CD4-positive, CD25-positive, alpha-beta regulatory T cell (primary cell): ENCODE measurements at regions not wholly inside any gene's neighbourhood (a gene's known extent, or its start where the extent isn't known, plus 50 kb on each side); places are given as distances from the start of the nearest gene placed in this dataset.

Source experiments
- ATAC-seq, 2 donors: fragments of 150-1000 bp; cut with Tn5 transposase; one replicate each; pipeline ENCODE4 v1.10.0; 2021; ENCODE audit warnings: low read depth in 2 of 2, moderate number of reproducible peaks in 2 of 2, moderate library complexity in 1 of 2
- DNase-seq, 3 donors: peaks; one replicate each; pipeline versions ENCODE4 v3.0.0 to v3.0.0-alpha.2; 2012 to 2022; ENCODE audit warnings: mixed read lengths in 1 of 3
- H3K27ac ChIP-seq: one replicate; pipeline ENCODE4 v1.7.0; 2013; ENCODE audit warnings: mild to moderate bottlenecking, low read length; ENCODE audit not compliant: insufficient read depth, poor library complexity, severe bottlenecking
- H3K27me3 ChIP-seq: one replicate; pipeline ENCODE4 v1.7.0; 2013; ENCODE audit warnings: low read length; ENCODE audit not compliant: control insufficient read depth, insufficient read depth
- H3K36me3 ChIP-seq: one replicate; pipeline ENCODE4 v1.7.0; 2013; ENCODE audit warnings: mild to moderate bottlenecking, low read length, moderate library complexity; ENCODE audit not compliant: control insufficient read depth, insufficient read depth
- H3K4me1 ChIP-seq: 2 replicates; pipeline ENCODE4 v1.7.0; 2013; ENCODE audit warnings: mild to moderate bottlenecking, low read length; ENCODE audit not compliant: insufficient read depth, control insufficient read depth, poor library complexity, severe bottlenecking
- H3K4me3 ChIP-seq: one replicate; pipeline ENCODE4 v1.7.0; 2013; ENCODE audit warnings: low read depth, mild to moderate bottlenecking, low read length, moderate library complexity
- H3K9me3 ChIP-seq, 2 experiments: 1 replicate in 1 of 2; 2 replicates in 1 of 2; pipeline ENCODE4 v1.7.0; 2013; ENCODE audit warnings: low read length in 2 of 2, mild to moderate bottlenecking in 1 of 2, moderate library complexity in 1 of 2; ENCODE audit not compliant: control insufficient read depth in 2 of 2
- H3K27ac Mint-ChIP-seq, 3 donors: one replicate each; pipeline ENCODE4 v1.8.0; 2020 to 2022; ENCODE audit warnings: mild to moderate bottlenecking in 3 of 3, mixed read lengths in 3 of 3, moderate library complexity in 2 of 3
- H3K27me3 Mint-ChIP-seq: one replicate; pipeline ENCODE4 v1.8.0; 2022; ENCODE audit warnings: mild to moderate bottlenecking, mixed read lengths
- H3K36me3 Mint-ChIP-seq: one replicate; pipeline ENCODE4 v1.8.0; 2020; ENCODE audit warnings: mixed read lengths
- H3K4me1 Mint-ChIP-seq, 4 donors: one replicate each; pipeline ENCODE4 v1.8.0; 2020 to 2022; ENCODE audit warnings: mixed read lengths in 4 of 4, mild to moderate bottlenecking in 1 of 4
- H3K4me3 Mint-ChIP-seq, 4 donors: one replicate each; pipeline ENCODE4 v1.8.0; 2020 to 2022; ENCODE audit warnings: mild to moderate bottlenecking in 4 of 4, mixed read lengths in 4 of 4, moderate library complexity in 3 of 4
- H3K9me3 Mint-ChIP-seq, 7 donors: one replicate each; pipeline ENCODE4 v1.8.0; 2020 to 2022; ENCODE audit warnings: mixed read lengths in 7 of 7, mild to moderate bottlenecking in 3 of 7, moderate library complexity in 2 of 7

- DNase-seq (no peak), ATAC-seq (no peak)
- no peaks in the 10 kb centered on the region for H3K36me3 Mint-ChIP-seq
- H3K27ac ChIP-seq: no peak overlapping the region
- no peaks in the 10 kb centered on the region for H3K4me1 ChIP-seq
- H3K27me3 ChIP-seq: no peaks in the 10 kb centered on the region
- no peaks in the 10 kb centered on the region for H3K27me3 Mint-ChIP-seq
- H3K4me3 Mint-ChIP-seq: no peak overlapping the region
- H3K4me1 Mint-ChIP-seq: no peaks in the 10 kb centered on the region
- no peak overlapping the region for H3K27ac Mint-ChIP-seq
- no peak overlapping the region for H3K4me3 ChIP-seq
- H3K9me3 Mint-ChIP-seq: peaks cover 0 to 9% (median 0%) of the 10 kb centered on the region in 7 donors
- H3K36me3 ChIP-seq: no peaks in the 10 kb centered on the region
- H3K9me3 ChIP-seq: no peaks in the 10 kb centered on the region
These were observed 266.5 kb downstream of the IPMK start for GRCh38 chr10:58001159-58001558.

DNA sequence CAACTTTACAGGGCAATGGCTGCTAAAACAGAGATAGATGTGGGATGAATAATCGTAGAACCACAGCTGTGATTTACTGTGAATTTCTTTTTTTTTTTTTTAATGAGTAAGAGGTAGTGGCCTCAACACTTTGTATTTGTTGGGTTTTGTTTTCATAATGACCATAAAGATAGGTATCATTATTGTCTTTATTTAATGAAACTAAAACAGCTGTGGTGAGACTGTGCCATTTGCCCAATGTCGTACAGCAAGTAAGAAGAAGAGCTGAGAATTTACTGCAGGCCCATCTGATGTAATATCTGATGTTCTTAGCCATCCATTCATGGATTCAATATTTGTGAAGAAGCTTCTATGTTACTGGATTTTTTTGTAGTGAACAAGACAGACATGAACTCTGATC lies 271.2 kb downstream of the IPMK start:
- no peak overlapping the region for H3K4me3 Mint-ChIP-seq
- no peak for ATAC-seq
- no peaks in the 10 kb centered on the region for H3K36me3 ChIP-seq
- no peaks in the 10 kb centered on the region for H3K27me3 Mint-ChIP-seq
- H3K9me3 ChIP-seq: no peaks in the 10 kb centered on the region
- no peak overlapping the region for H3K4me3 ChIP-seq
- no peak overlapping the region for H3K27ac ChIP-seq
- H3K4me1 ChIP-seq: no peaks in the 10 kb centered on the region
- H3K27ac Mint-ChIP-seq: no peak overlapping the region
- H3K4me1 Mint-ChIP-seq: no peaks in the 10 kb centered on the region
- peaks cover 0 to 3% (median 1%) of the 10 kb centered on the region in 7 donors for H3K9me3 Mint-ChIP-seq
- no peak for DNase-seq
- H3K27me3 ChIP-seq: no peaks in the 10 kb centered on the region
- no peaks in the 10 kb centered on the region for H3K36me3 Mint-ChIP-seq

- H3K4me3 ChIP-seq: no peak overlapping the region
- no peaks in the 10 kb centered on the region for H3K9me3 ChIP-seq
- H3K36me3 ChIP-seq: no peaks in the 10 kb centered on the region
- no peaks in the 10 kb centered on the region for H3K36me3 Mint-ChIP-seq
- no peaks in the 10 kb centered on the region for H3K4me1 Mint-ChIP-seq
- H3K27ac ChIP-seq: no peak overlapping the region
- DNase-seq (no peak), ATAC-seq (no peak)
- H3K27me3 Mint-ChIP-seq: no peaks in the 10 kb centered on the region
- H3K4me3 Mint-ChIP-seq: no peak overlapping the region
- no peak overlapping the region for H3K27ac Mint-ChIP-seq
- H3K27me3 ChIP-seq: no peaks in the 10 kb centered on the region
- H3K4me1 ChIP-seq: no peaks in the 10 kb centered on the region
- peaks cover 0 to 3% (median 0%) of the 10 kb centered on the region in 7 donors for H3K9me3 Mint-ChIP-seq
These were observed 274.4 kb downstream of the IPMK start for GRCh38 chr10:57993302-57993701.

GRCh38 chr10:57992321-57993077 lies 275.2 kb downstream of the IPMK start:
- ATAC-seq (no peak), DNase-seq (no peak)
- H3K4me3 Mint-ChIP-seq: no peak overlapping the region
- Histone ChIP-seq H3K36me3 (no peaks in the 10 kb centered on the region), H3K4me3 (no peak overlapping the region), H3K27me3 (no peaks in the 10 kb centered on the region), H3K9me3 (no peaks in the 10 kb centered on the region), H3K27ac (no peak overlapping the region), H3K4me1 (no peaks in the 10 kb centered on the region)
- H3K27ac Mint-ChIP-seq: no peak overlapping the region
- H3K4me1 Mint-ChIP-seq: no peaks in the 10 kb centered on the region
- peaks cover 0 to 3% (median 0%) of the 10 kb centered on the region in 7 donors for H3K9me3 Mint-ChIP-seq
- no peaks in the 10 kb centered on the region for H3K36me3 Mint-ChIP-seq
- H3K27me3 Mint-ChIP-seq: no peaks in the 10 kb centered on the region

GRCh38 chr10:57988964-57989363 lies 278.7 kb downstream of the IPMK start:
- H3K27me3 ChIP-seq: no peaks in the 10 kb centered on the region
- Mint-ChIP-seq H3K9me3 (peaks cover 0 to 3% (median 0%) of the 10 kb centered on the region in 7 donors), H3K27ac (no peak overlapping the region), H3K4me3 (no peak overlapping the region), H3K4me1 (no peaks in the 10 kb centered on the region), H3K27me3 (no peaks in the 10 kb centered on the region), H3K36me3 (no peaks in the 10 kb centered on the region)
- H3K4me3 ChIP-seq: no peak overlapping the region
- no peaks in the 10 kb centered on the region for H3K4me1 ChIP-seq
- ATAC-seq (no peak), DNase-seq (no peak)
- no peak overlapping the region for H3K27ac ChIP-seq
- H3K9me3 ChIP-seq: no peaks in the 10 kb centered on the region
- no peaks in the 10 kb centered on the region for H3K36me3 ChIP-seq

DNA sequence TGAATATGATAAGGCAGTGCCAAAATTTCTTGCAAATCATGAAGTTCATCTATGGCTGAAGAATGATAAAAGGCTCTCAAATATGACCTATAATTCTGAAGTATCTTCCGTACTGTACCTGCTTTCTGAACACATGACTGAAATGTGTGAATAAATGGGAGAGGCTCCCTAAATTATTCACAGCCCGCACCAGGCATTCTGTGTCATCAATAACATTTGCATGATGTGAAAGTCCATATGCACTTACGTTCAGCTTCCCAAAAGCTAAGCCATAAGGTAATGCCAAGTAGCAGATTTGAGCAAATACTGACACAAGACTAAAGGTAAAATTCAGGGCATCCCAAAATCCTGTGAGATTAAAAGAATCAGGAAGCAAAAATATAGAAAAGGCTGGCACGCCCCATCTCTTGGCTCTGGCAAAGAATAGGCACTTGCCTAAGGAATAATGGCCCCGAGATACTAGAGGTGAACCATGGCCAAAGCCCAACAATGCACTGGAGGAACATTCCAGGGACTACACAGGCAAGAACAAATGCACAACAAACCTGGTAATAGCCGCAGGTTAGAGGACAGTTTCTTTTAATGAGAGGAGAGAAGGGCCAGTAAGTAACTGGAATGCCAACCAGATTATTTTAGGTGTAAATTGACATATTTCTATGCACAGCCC lies 280.5 kb downstream of the IPMK start:
- H3K4me1 Mint-ChIP-seq: no peaks in the 10 kb centered on the region
- ATAC-seq (no peak), DNase-seq (no peak)
- Histone ChIP-seq H3K27ac (no peak overlapping the region), H3K9me3 (no peaks in the 10 kb centered on the region), H3K27me3 (no peaks in the 10 kb centered on the region), H3K4me3 (no peak overlapping the region), H3K4me1 (no peaks in the 10 kb centered on the region), H3K36me3 (no peaks in the 10 kb centered on the region)
- no peak overlapping the region for H3K4me3 Mint-ChIP-seq
- H3K27ac Mint-ChIP-seq: no peak overlapping the region
- H3K9me3 Mint-ChIP-seq: no peaks in the 10 kb centered on the region
- no peaks in the 10 kb centered on the region for H3K27me3 Mint-ChIP-seq
- H3K36me3 Mint-ChIP-seq: no peaks in the 10 kb centered on the region

GRCh38 chr10:57986422-57986821 lies 281.3 kb downstream of the IPMK start:
- no peak overlapping the region for H3K4me3 ChIP-seq
- DNase-seq: no peak
- no peaks in the 10 kb centered on the region for H3K4me1 Mint-ChIP-seq

More at GRCh38 chr10:57986422-57986821, 281.3 kb downstream of the IPMK start:
- peaks cover 0 to 3% (median under 1%) of the 10 kb centered on the region in 7 donors for H3K9me3 Mint-ChIP-seq
- no peaks in the 10 kb centered on the region for H3K36me3 Mint-ChIP-seq
- no peaks in the 10 kb centered on the region for H3K27me3 ChIP-seq
- no peaks in the 10 kb centered on the region for H3K9me3 ChIP-seq
- no peaks in the 10 kb centered on the region for H3K4me1 ChIP-seq
- ATAC-seq: no peak
- no peaks in the 10 kb centered on the region for H3K27me3 Mint-ChIP-seq
- no peak overlapping the region for H3K4me3 Mint-ChIP-seq
- no peak overlapping the region for H3K27ac Mint-ChIP-seq
- H3K27ac ChIP-seq: no peak overlapping the region
- no peaks in the 10 kb centered on the region for H3K36me3 ChIP-seq
